ENCODE measurements at regions not wholly inside any gene's neighbourhood (a gene's known extent, or its start where the extent isn't known, plus 50 kb on each side); places are given as distances from the start of the nearest gene placed in this dataset.

GRCh38 chr2:19611491-19612332 lies 253.3 kb upstream of the OSR1 start:
- TF ChIP-seq CTCF (IDR thresholded peaks at IDR 0.05), result no peak
- ATAC-seq (ENCODE audit: low FRiP score), result no peak
- no peak for DNase-seq (ENCODE audit: low spot score)

- no peak for TF ChIP-seq CTCF (IDR thresholded peaks at IDR 0.05)
- DNase-seq (ENCODE audit: low spot score) (no peak), ATAC-seq (ENCODE audit: low FRiP score) (no peak)
These were observed 250.8 kb upstream of the OSR1 start for GRCh38 chr2:19609266-19609665.

GRCh38 chr2:19607931-19608771 lies 249.7 kb upstream of the OSR1 start:
- ATAC-seq (ENCODE audit: low FRiP score) (peak; percentile 90), DNase-seq (ENCODE audit: low spot score) (peak; percentile 25)
- no peak for TF ChIP-seq CTCF (IDR thresholded peaks at IDR 0.05)

GRCh38 chr2:19607400-19607799 lies 249.0 kb upstream of the OSR1 start:
- ATAC-seq (ENCODE audit: low FRiP score) (no peak), DNase-seq (ENCODE audit: low spot score) (no peak)
- no peak for TF ChIP-seq CTCF (IDR thresholded peaks at IDR 0.05)

GRCh38 chr2:19600982-19601381 lies 242.6 kb upstream of the OSR1 start:
- DNase-seq (ENCODE audit: low spot score) (no peak), ATAC-seq (ENCODE audit: low FRiP score) (no peak)
- TF ChIP-seq CTCF (IDR thresholded peaks at IDR 0.05), result no peak

GRCh38 chr2:19600506-19600905 lies 242.1 kb upstream of the OSR1 start:
- TF ChIP-seq CTCF (IDR thresholded peaks at IDR 0.05), result no peak
- DNase-seq (ENCODE audit: low spot score), result no peak
- no peak for ATAC-seq (ENCODE audit: low FRiP score)

All from omental fat pad (tissue), 3 donors.